IMR-90 (cell line): ENCODE measurements at regions not wholly inside any gene's neighbourhood (a gene's known extent, or its start where the extent isn't known, plus 50 kb on each side); places are given as distances from the start of the nearest gene placed in this dataset.
A peak's percentile ranks its signal among the peaks of the same experiment; 100 is the strongest.

Source experiments
- ATAC-seq: fragments of 200-7000 bp; cut with Tn5 transposase; 2 replicates; pipeline ENCODE4 v1.9.1; 2020; ENCODE audit warnings: low read depth, mild to moderate bottlenecking, moderate library complexity
- BruUV-seq: library from RNA; stranded (reverse); fragments of 400-500 nt; replicated peaks from 2 replicates; lab custom pipeline; 2021; lab: Mats Ljungman, UMichigan
- CTCF ChIA-PET: fragments of 300-600 bp; formaldehyde crosslinking; extraction: SDS; loops from one replicate; lab custom pipeline; 2021; ENCODE audit warnings: antibody characterized with exemption; lab: Yijun Ruan, JAX
- POLR2A ChIA-PET: fragments of 300-600 bp; sonication (Branson Sonifier 250); formaldehyde crosslinking; loops from one replicate; lab custom pipeline; 2022; ENCODE audit warnings: antibody characterized with exemption; ENCODE audit not compliant: unreplicated experiment; lab: Charles Lee
- DNase-seq: peaks from one replicate; pipeline ENCODE4 v3.0.0; 2013
- H2AFZ ChIP-seq: replicated peaks from 2 replicates; pipeline ENCODE3; 2013; ENCODE audit warnings: low read length, mild to moderate bottlenecking; ENCODE audit not compliant: poor library complexity
- H2AK5ac ChIP-seq: 2 replicates; pipeline ENCODE4 v1.6.1; 2013; ENCODE audit warnings: low read depth, low read length, inconsistent platforms
- H2AK9ac ChIP-seq: replicated peaks from 2 replicates; pipeline ENCODE3; 2013; ENCODE audit warnings: mild to moderate bottlenecking, low read depth, low read length, moderate library complexity; ENCODE audit not compliant: poor library complexity
- H2BK120ac ChIP-seq: 2 replicates; pipeline ENCODE4 v1.6.1; 2013; ENCODE audit warnings: low read depth, low read length, inconsistent platforms
- H2BK15ac ChIP-seq: 3 replicates; pipeline ENCODE4 v1.6.1; 2013; ENCODE audit warnings: low read depth, low read length, inconsistent platforms
- H2BK20ac ChIP-seq: 2 replicates; pipeline ENCODE4 v1.6.1; 2013; ENCODE audit warnings: low read depth, mild to moderate bottlenecking, inconsistent platforms, low read length, moderate library complexity
- H2BK5ac ChIP-seq: 2 replicates; pipeline ENCODE4 v1.6.1; 2013; ENCODE audit warnings: mild to moderate bottlenecking, low read depth, low read length, inconsistent platforms; ENCODE audit not compliant: poor library complexity, severe bottlenecking
- H3K14ac ChIP-seq: replicated peaks from 2 replicates; pipeline ENCODE4 v1.6.1; 2013; ENCODE audit warnings: low read depth, low read length, inconsistent platforms
- H3K18ac ChIP-seq: 2 replicates; pipeline ENCODE4 v1.6.1; 2013; ENCODE audit warnings: low read depth, low read length, control low read depth
- H3K23ac ChIP-seq: 2 replicates; pipeline ENCODE4 v1.6.1; 2013; ENCODE audit warnings: low read depth, low read length, inconsistent platforms
- H3K27ac ChIP-seq: 2 replicates; pipeline ENCODE4 v1.5.1; 2013; ENCODE audit warnings: mild to moderate bottlenecking, control low read depth, low read length; ENCODE audit not compliant: insufficient read depth
- H3K27me3 ChIP-seq: 2 replicates; pipeline ENCODE4 v1.6.1; 2013; ENCODE audit warnings: low read length; ENCODE audit not compliant: control insufficient read depth, insufficient read depth
- H3K36me3 ChIP-seq: 2 replicates; pipeline ENCODE4 v1.6.1; 2013; ENCODE audit warnings: low read length, mixed read lengths; ENCODE audit not compliant: control insufficient read depth, insufficient read depth
- H3K4ac ChIP-seq: 2 replicates; pipeline ENCODE4 v1.6.1; 2013; ENCODE audit warnings: low read depth, low read length, inconsistent platforms
- H3K4me1 ChIP-seq: 2 replicates; pipeline ENCODE4 v1.6.1; 2013; ENCODE audit warnings: low read length, mixed read lengths; ENCODE audit not compliant: control insufficient read depth, insufficient read depth
- H3K4me2 ChIP-seq: 2 replicates; pipeline ENCODE4 v1.6.1; 2013; ENCODE audit warnings: low read depth, mild to moderate bottlenecking, control low read depth, low read length, moderate library complexity
- H3K4me3 ChIP-seq: 2 replicates; pipeline ENCODE4 v1.5.1; 2013; ENCODE audit warnings: low read depth, mild to moderate bottlenecking, control low read depth, low read length, moderate library complexity; ENCODE audit not compliant: insufficient read depth
- H3K56ac ChIP-seq: 2 replicates; pipeline ENCODE4 v1.6.1; 2013; ENCODE audit warnings: low read length, inconsistent platforms; ENCODE audit not compliant: insufficient read depth; ENCODE audit errors: extremely low read depth
- H3K79me1 ChIP-seq, 2 experiments: 2 replicates each; pipeline ENCODE4 v1.6.1; 2013; ENCODE audit warnings: low read length in 2 of 2, inconsistent platforms in 1 of 2, low read depth in 1 of 2
- H3K9ac ChIP-seq: 2 replicates; pipeline ENCODE4 v1.6.1; 2013; ENCODE audit warnings: low read depth, low read length, control low read depth
- H3K9me1 ChIP-seq: 2 replicates; pipeline ENCODE4 v1.6.1; 2013; ENCODE audit warnings: low read length, inconsistent platforms; ENCODE audit not compliant: insufficient read depth
- H3K9me3 ChIP-seq: 2 replicates; pipeline ENCODE4 v1.6.1; 2013; ENCODE audit warnings: low read length; ENCODE audit not compliant: control insufficient read depth, insufficient read depth
- H4K20me1 ChIP-seq: 2 replicates; pipeline ENCODE4 v1.6.1; 2013; ENCODE audit warnings: low read length, inconsistent platforms; ENCODE audit not compliant: insufficient read depth
- H4K5ac ChIP-seq: 2 replicates; pipeline ENCODE4 v1.6.1; 2013; ENCODE audit warnings: mild to moderate bottlenecking, low read depth, low read length, control low read depth
- H4K8ac ChIP-seq, 2 experiments: 2 replicates each; pipeline ENCODE4 v1.6.1; 2013; ENCODE audit warnings: low read depth in 2 of 2, low read length in 2 of 2, control low read depth in 1 of 2, inconsistent platforms in 1 of 2
- H4K91ac ChIP-seq: 2 replicates; pipeline ENCODE4 v1.6.1; 2013; ENCODE audit warnings: low read depth, low read length, inconsistent platforms; ENCODE audit not compliant: insufficient read depth
- BHLHE40 ChIP-seq: fragments of 150-350 bp; IDR thresholded peaks from 2 replicates; pipeline ENCODE4 v1.6.1; 2016; ENCODE audit warnings: mild to moderate bottlenecking, low read depth, low read length
- CEBPB ChIP-seq: IDR thresholded peaks from 2 replicates; pipeline ENCODE4 v1.6.1; 2012; ENCODE audit warnings: low read depth, low read length, improper control_type of control experiment
- CHD1 ChIP-seq: IDR thresholded peaks from 2 replicates; pipeline ENCODE4 v1.6.1; 2012; ENCODE audit warnings: low read depth, low read length, improper control_type of control experiment
- FOS ChIP-seq: fragments of 150-350 bp; IDR thresholded peaks from 2 replicates; pipeline ENCODE4 v1.6.1; 2016; ENCODE audit warnings: low read depth, low read length
- MAFK ChIP-seq: IDR thresholded peaks from 2 replicates; pipeline ENCODE4 v1.6.1; 2012; ENCODE audit warnings: low read depth, low read length, improper control_type of control experiment
- MAZ ChIP-seq: IDR thresholded peaks from 2 replicates; pipeline ENCODE4 v1.6.1; 2012; ENCODE audit warnings: low read depth, mild to moderate bottlenecking, low read length, improper control_type of control experiment, moderate library complexity, borderline replicate concordance
- MXI1 ChIP-seq: IDR thresholded peaks from 2 replicates; pipeline ENCODE4 v1.6.1; 2012; ENCODE audit warnings: low read depth, mild to moderate bottlenecking, low read length, moderate library complexity, borderline replicate concordance
- NFE2L2 ChIP-seq: fragments of 150-350 bp; IDR thresholded peaks from 2 replicates; pipeline ENCODE4 v1.6.1; 2016; ENCODE audit warnings: low read depth, mild to moderate bottlenecking, low read length
- POLR2A ChIP-seq: IDR thresholded peaks from 2 replicates; pipeline ENCODE4 v1.6.1; 2012; ENCODE audit warnings: mild to moderate bottlenecking, low read depth, low read length
- RAD21 ChIP-seq: IDR thresholded peaks from 2 replicates; pipeline ENCODE4 v1.6.1; 2012; ENCODE audit warnings: low read length, improper control_type of control experiment
- RCOR1 ChIP-seq: IDR thresholded peaks from 2 replicates; pipeline ENCODE4 v1.6.1; 2012; ENCODE audit warnings: mild to moderate bottlenecking, low read length, improper control_type of control experiment; ENCODE audit not compliant: insufficient replicate concordance
- RFX5 ChIP-seq: IDR thresholded peaks from 2 replicates; pipeline ENCODE4 v1.8.0; 2012; ENCODE audit warnings: low read depth, mild to moderate bottlenecking, low read length, moderate library complexity
- SMC3 ChIP-seq: fragments of 150-350 bp; IDR thresholded peaks from 2 replicates; pipeline ENCODE4 v1.6.1; 2016; ENCODE audit warnings: low read depth, mild to moderate bottlenecking, antibody characterized with exemption, low read length, moderate library complexity
- WGBS, 2 experiments: methylation state at CpG; one replicate each; pipeline versions ENCODE4 v1.1.5 to v1.1.7; 2013; ENCODE audit warnings: missing lambda C conversion rate in 2 of 2; ENCODE audit not compliant: insufficient read length in 1 of 2; ENCODE audit errors: extremely low coverage in 2 of 2; 5-methylcytosine and 5-hydroxymethylcytosine counted together
- dilution Hi-C: fragments of 300-500 bp; cut with HindIII; formaldehyde crosslinking; loops from one replicate; pipeline ENCODE4 v1.14.3; 2018; ENCODE audit warnings: low sequenced_read_pairs; ENCODE audit not compliant: unreplicated experiment
- in situ Hi-C: fragments of 300-500 bp; cut with MboI; formaldehyde crosslinking; loops from 3 replicates; pipeline ENCODE4 v1.14.3; 2019; ENCODE audit warnings: low sequenced_read_pairs, inconsistent platforms, mixed read lengths
- intact Hi-C: fragments of 100-400 bp; cut with micrococcal nuclease; formaldehyde crosslinking; loops from 2 replicates; pipeline ENCODE4 v1.10.0; 2022
- TF ChIP-seq, protein P1 (sequence below): fragments of 150-350 bp; IDR thresholded peaks from 2 replicates; pipeline ENCODE4 v1.6.1; 2016; ENCODE audit warnings: low read depth, mild to moderate bottlenecking, low read length, moderate library complexity, borderline replicate concordance
- TF ChIP-seq, protein P2 (sequence below): fragments of 150-350 bp; IDR thresholded peaks from 2 replicates; pipeline ENCODE4 v1.6.1; 2017; ENCODE audit warnings: mild to moderate bottlenecking, antibody characterized with exemption, low read length, low read depth
- TF ChIP-seq, protein P3 (sequence below): conservative IDR thresholded peaks from 2 replicates; pipeline ENCODE4 v1.5.1; 2012; ENCODE audit warnings: mild to moderate bottlenecking, low read depth, low read length, improper control_type of control experiment

DNA sequence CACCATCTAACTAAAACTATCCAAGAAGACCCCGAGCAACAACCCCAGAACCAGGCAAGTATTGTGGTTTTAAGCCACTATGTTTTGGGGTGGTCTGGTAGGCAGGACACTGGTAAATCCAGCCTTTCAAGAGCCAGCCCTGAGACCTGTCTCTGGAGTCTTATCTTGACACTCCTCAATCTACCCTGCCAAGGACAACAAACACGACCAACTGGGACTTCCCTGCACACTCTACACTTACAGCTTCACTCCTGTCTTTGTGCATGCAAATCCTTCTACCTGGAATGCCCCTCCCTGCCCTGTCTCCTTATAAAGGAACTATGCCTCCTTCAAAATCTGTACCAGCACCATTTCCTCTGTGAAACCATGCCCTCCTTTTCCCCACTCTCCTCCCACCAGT, 107.3 kb downstream of the RPL27A start:
- no peak overlapping the region for H3K4me3 ChIP-seq
- H2BK15ac ChIP-seq = no peak overlapping the region
- no peak overlapping the region for H4K8ac ChIP-seq
- 0 out of 2 replicates have a peak overlapping the region, but pooled peaks have one; percentile 2 for H3K23ac ChIP-seq
- no peak overlapping the region for H3K18ac ChIP-seq
- H2BK5ac ChIP-seq = no peak overlapping the region
- CTCF ChIA-PET = no interaction called here
- no peak overlapping the region for H3K56ac ChIP-seq
- WGBS, 2 experiments = 38% methylated on average over 1 of the region's 2 CpGs; no CpG with 5 or more reads in 1 of the 2 experiments
- no TSS peak for BruUV-seq
- no peak overlapping the region for H3K4me2 ChIP-seq
- no peak overlapping the region for H3K27ac ChIP-seq
- no peak overlapping the region for H2AFZ ChIP-seq
- H3K14ac ChIP-seq = no peak overlapping the region
- no peak for DNase-seq
- no peak overlapping the region for H4K5ac ChIP-seq
- H2BK20ac ChIP-seq = no peak overlapping the region
- in situ Hi-C loops (no loop called here), dilution Hi-C loops (no loop called here), intact Hi-C loops (no loop called here)
- TF ChIP-seq POLR2A (no peak), RFX5 (no peak), SMC3 (no peak), FOS (no peak), MAZ (no peak), CHD1 (no peak), CEBPB (no peak), MAFK (no peak), RCOR1 (no peak), MXI1 (no peak), BHLHE40 (no peak), NFE2L2 (no peak), RAD21 (no peak)
- TF ChIP-seq, protein P1, sequence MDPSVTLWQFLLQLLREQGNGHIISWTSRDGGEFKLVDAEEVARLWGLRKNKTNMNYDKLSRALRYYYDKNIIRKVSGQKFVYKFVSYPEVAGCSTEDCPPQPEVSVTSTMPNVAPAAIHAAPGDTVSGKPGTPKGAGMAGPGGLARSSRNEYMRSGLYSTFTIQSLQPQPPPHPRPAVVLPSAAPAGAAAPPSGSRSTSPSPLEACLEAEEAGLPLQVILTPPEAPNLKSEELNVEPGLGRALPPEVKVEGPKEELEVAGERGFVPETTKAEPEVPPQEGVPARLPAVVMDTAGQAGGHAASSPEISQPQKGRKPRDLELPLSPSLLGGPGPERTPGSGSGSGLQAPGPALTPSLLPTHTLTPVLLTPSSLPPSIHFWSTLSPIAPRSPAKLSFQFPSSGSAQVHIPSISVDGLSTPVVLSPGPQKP = no peak
- TF ChIP-seq, protein P2, sequence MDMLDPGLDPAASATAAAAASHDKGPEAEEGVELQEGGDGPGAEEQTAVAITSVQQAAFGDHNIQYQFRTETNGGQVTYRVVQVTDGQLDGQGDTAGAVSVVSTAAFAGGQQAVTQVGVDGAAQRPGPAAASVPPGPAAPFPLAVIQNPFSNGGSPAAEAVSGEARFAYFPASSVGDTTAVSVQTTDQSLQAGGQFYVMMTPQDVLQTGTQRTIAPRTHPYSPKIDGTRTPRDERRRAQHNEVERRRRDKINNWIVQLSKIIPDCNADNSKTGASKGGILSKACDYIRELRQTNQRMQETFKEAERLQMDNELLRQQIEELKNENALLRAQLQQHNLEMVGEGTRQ = no peak
- TF ChIP-seq, protein P3, sequence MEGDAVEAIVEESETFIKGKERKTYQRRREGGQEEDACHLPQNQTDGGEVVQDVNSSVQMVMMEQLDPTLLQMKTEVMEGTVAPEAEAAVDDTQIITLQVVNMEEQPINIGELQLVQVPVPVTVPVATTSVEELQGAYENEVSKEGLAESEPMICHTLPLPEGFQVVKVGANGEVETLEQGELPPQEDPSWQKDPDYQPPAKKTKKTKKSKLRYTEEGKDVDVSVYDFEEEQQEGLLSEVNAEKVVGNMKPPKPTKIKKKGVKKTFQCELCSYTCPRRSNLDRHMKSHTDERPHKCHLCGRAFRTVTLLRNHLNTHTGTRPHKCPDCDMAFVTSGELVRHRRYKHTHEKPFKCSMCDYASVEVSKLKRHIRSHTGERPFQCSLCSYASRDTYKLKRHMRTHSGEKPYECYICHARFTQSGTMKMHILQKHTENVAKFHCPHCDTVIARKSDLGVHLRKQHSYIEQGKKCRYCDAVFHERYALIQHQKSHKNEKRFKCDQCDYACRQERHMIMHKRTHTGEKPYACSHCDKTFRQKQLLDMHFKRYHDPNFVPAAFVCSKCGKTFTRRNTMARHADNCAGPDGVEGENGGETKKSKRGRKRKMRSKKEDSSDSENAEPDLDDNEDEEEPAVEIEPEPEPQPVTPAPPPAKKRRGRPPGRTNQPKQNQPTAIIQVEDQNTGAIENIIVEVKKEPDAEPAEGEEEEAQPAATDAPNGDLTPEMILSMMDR = no peak
- no peaks in the 10 kb centered on the region for H3K9me3 ChIP-seq
- peaks cover 32% of the 10 kb centered on the region for H3K9me1 ChIP-seq
- H2AK9ac ChIP-seq = no peak overlapping the region
- peaks cover 46% of the 10 kb centered on the region; the same call in 1 of the 2 replicates for H4K20me1 ChIP-seq
- ATAC-seq = no peak
- peaks cover 14% of the 10 kb centered on the region for H3K36me3 ChIP-seq
- POLR2A ChIA-PET = no interaction called here
- H3K79me1 ChIP-seq = peaks cover 43 to 78% of the 10 kb centered on the region in 2 experiments
- no peak overlapping the region for H2AK5ac ChIP-seq
- no peak overlapping the region for H2BK120ac ChIP-seq
- no peak overlapping the region for H4K91ac ChIP-seq
- H3K4ac ChIP-seq = no peak overlapping the region
- peaks cover 20% of the 10 kb centered on the region for H3K4me1 ChIP-seq
- no peak overlapping the region for H3K9ac ChIP-seq
- H3K27me3 ChIP-seq = no peaks in the 10 kb centered on the region
